ENCODE measurements at regions not wholly inside any gene's neighbourhood (a gene's known extent, or its start where the extent isn't known, plus 50 kb on each side); places are given as distances from the start of the nearest gene placed in this dataset.

DNA sequence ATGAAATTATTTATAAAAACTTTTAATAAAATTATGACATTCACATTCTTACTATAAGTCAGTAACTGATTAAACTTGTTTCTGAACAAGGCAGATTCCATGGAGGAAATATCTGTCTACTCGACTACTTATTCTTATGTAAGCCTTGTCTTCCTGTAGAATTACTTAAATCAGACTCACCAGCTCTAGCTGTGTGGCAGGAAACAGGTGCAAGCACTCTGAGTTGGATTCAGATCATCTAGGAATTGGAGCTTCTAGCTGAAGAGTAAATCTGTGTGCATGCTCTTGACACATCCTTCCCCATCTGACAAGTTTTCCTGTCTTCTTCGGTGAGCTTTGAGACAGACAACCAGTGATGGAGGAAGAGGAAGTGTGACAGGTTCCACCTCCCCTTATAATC is 284.7 kb downstream of the TRIB2 start:
- Histone ChIP-seq H3K27me3 (ENCODE audit: low read length) (no peaks in the 10 kb centered on the region), H3K79me2 (ENCODE audit: insufficient read depth, low read length) (no peaks in the 10 kb centered on the region), H3F3A (ENCODE audit: insufficient read depth) (no peaks in the 10 kb centered on the region), H3K36me3 (ENCODE audit: low read length) (no peaks in the 10 kb centered on the region), H3K27ac (ENCODE audit: low read depth, low read length) (no peak overlapping the region), H3K9ac (ENCODE audit: low read length) (no peak overlapping the region), H3K9me3 (ENCODE audit: insufficient read depth, low read length) (no peaks in the 10 kb centered on the region), H4K20me1 (ENCODE audit: low read depth, low read length) (no peaks in the 10 kb centered on the region), H3K4me3 (ENCODE audit: insufficient read depth, low read length, poor library complexity, severe bottlenecking) (no peak overlapping the region), H2AFZ (ENCODE audit: low read depth, low read length, severe bottlenecking) (no peak overlapping the region), H3K9me2 (replicated peaks; ENCODE audit: insufficient read depth, low read length) (no peaks in the 10 kb centered on the region), H3K4me2 (ENCODE audit: low read depth, low read length, poor library complexity, severe bottlenecking) (no peak overlapping the region)
- TF ChIP-seq, protein P1, sequence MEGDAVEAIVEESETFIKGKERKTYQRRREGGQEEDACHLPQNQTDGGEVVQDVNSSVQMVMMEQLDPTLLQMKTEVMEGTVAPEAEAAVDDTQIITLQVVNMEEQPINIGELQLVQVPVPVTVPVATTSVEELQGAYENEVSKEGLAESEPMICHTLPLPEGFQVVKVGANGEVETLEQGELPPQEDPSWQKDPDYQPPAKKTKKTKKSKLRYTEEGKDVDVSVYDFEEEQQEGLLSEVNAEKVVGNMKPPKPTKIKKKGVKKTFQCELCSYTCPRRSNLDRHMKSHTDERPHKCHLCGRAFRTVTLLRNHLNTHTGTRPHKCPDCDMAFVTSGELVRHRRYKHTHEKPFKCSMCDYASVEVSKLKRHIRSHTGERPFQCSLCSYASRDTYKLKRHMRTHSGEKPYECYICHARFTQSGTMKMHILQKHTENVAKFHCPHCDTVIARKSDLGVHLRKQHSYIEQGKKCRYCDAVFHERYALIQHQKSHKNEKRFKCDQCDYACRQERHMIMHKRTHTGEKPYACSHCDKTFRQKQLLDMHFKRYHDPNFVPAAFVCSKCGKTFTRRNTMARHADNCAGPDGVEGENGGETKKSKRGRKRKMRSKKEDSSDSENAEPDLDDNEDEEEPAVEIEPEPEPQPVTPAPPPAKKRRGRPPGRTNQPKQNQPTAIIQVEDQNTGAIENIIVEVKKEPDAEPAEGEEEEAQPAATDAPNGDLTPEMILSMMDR (IDR thresholded peaks at IDR 0.05; ENCODE audit: insufficient read depth, low read length, poor library complexity, severe bottlenecking): no peak
- TF ChIP-seq EZH2phosphoT487 (conservative IDR thresholded peaks at IDR 0.05; ENCODE audit: low read length): no peak

DNA sequence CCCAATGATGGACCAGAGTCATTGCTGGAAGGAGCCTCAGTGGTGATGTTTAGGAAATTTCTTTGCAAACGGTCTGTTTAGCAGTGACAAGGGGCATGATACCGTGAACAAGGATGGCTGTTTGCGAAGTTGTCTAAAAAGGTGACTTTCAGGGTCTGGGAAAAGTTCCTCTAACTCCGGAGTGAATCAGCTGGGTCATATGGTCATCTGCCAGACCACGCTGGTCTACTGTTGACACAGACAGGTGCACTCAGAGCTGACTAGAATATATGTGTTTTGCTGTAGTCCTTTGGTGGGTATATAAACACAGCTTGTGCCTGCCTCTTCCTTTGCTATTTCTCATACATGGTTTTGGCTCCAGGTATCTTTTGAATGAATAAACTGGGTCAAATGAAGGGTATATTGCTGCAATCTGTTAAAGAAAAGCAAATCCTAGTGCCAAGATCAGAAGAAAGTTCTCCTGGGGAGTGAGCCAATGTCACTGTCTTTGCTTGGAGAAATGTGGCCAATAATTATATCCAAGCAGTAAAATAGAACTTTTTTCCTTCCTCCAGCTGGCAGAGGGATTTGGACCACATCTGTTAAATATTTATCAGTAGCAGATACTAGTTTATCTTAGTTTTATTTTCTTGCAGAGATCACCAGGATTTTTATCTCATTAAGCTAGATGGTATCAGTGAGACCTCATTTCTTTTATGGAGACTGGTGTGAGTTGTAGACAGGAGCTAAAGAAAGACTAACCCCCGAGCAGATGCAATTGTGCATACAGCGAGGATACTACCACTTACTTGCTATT is 286.0 kb downstream of the TRIB2 start:
- Histone ChIP-seq H3K79me2 (ENCODE audit: insufficient read depth, low read length) (no peaks in the 10 kb centered on the region), H3K9ac (ENCODE audit: low read length) (no peak overlapping the region), H2AFZ (ENCODE audit: low read depth, low read length, severe bottlenecking) (no peak overlapping the region), H3K4me3 (ENCODE audit: insufficient read depth, low read length, poor library complexity, severe bottlenecking) (no peak overlapping the region), H3F3A (ENCODE audit: insufficient read depth) (no peaks in the 10 kb centered on the region), H3K27ac (ENCODE audit: low read depth, low read length) (no peak overlapping the region), H4K20me1 (ENCODE audit: low read depth, low read length) (no peaks in the 10 kb centered on the region), H3K27me3 (ENCODE audit: low read length) (no peaks in the 10 kb centered on the region), H3K36me3 (ENCODE audit: low read length) (no peaks in the 10 kb centered on the region), H3K4me2 (ENCODE audit: low read depth, low read length, poor library complexity, severe bottlenecking) (no peak overlapping the region), H3K9me2 (replicated peaks; ENCODE audit: insufficient read depth, low read length) (no peaks in the 10 kb centered on the region), H3K9me3 (ENCODE audit: insufficient read depth, low read length) (no peaks in the 10 kb centered on the region)
- TF ChIP-seq EZH2phosphoT487 (conservative IDR thresholded peaks at IDR 0.05; ENCODE audit: low read length): no peak
- TF ChIP-seq, protein P1 (IDR thresholded peaks at IDR 0.05; ENCODE audit: insufficient read depth, low read length, poor library complexity, severe bottlenecking): no peak

DNA sequence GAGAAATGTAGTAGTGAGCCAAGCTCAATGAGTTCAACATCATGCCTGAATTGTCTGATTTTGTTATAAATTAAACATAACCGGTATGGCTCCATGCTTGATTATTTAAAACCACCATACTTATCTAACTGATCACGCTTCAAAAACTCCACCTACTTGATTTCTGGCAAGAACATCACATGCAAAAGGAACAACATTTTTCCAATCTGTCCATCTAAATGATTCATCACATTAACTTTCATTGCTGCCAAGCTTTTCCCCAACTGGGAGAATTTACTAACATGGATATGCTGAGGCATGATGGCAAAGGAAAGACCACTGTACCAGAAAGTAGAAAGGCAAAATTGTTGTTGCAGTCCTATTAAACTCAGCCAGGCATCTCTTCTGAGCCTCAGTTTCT is 286.8 kb downstream of the TRIB2 start:
- Histone ChIP-seq H4K20me1 (ENCODE audit: low read depth, low read length) (no peaks in the 10 kb centered on the region), H3K79me2 (ENCODE audit: insufficient read depth, low read length) (no peaks in the 10 kb centered on the region), H3K36me3 (ENCODE audit: low read length) (no peaks in the 10 kb centered on the region), H2AFZ (ENCODE audit: low read depth, low read length, severe bottlenecking) (no peak overlapping the region), H3F3A (ENCODE audit: insufficient read depth) (no peaks in the 10 kb centered on the region), H3K4me2 (ENCODE audit: low read depth, low read length, poor library complexity, severe bottlenecking) (no peak overlapping the region), H3K9me3 (ENCODE audit: insufficient read depth, low read length) (no peaks in the 10 kb centered on the region), H3K9me2 (replicated peaks; ENCODE audit: insufficient read depth, low read length) (no peaks in the 10 kb centered on the region), H3K27me3 (ENCODE audit: low read length) (no peaks in the 10 kb centered on the region), H3K27ac (ENCODE audit: low read depth, low read length) (no peak overlapping the region), H3K9ac (ENCODE audit: low read length) (no peak overlapping the region), H3K4me3 (ENCODE audit: insufficient read depth, low read length, poor library complexity, severe bottlenecking) (no peak overlapping the region)
- no peak for TF ChIP-seq EZH2phosphoT487 (conservative IDR thresholded peaks at IDR 0.05; ENCODE audit: low read length)
- TF ChIP-seq, protein P1 (IDR thresholded peaks at IDR 0.05; ENCODE audit: insufficient read depth, low read length, poor library complexity, severe bottlenecking): no peak
